Right forelimb (tissue), 1 donor: ENCODE measurements at regions not wholly inside any gene's neighbourhood (a gene's known extent, or its start where the extent isn't known, plus 50 kb on each side); places are given as distances from the start of the nearest gene placed in this dataset.

Source experiments
- DNase-seq: peaks from one replicate; pipeline ENCODE4 v3.0.0-alpha.2; 2018

DNA sequence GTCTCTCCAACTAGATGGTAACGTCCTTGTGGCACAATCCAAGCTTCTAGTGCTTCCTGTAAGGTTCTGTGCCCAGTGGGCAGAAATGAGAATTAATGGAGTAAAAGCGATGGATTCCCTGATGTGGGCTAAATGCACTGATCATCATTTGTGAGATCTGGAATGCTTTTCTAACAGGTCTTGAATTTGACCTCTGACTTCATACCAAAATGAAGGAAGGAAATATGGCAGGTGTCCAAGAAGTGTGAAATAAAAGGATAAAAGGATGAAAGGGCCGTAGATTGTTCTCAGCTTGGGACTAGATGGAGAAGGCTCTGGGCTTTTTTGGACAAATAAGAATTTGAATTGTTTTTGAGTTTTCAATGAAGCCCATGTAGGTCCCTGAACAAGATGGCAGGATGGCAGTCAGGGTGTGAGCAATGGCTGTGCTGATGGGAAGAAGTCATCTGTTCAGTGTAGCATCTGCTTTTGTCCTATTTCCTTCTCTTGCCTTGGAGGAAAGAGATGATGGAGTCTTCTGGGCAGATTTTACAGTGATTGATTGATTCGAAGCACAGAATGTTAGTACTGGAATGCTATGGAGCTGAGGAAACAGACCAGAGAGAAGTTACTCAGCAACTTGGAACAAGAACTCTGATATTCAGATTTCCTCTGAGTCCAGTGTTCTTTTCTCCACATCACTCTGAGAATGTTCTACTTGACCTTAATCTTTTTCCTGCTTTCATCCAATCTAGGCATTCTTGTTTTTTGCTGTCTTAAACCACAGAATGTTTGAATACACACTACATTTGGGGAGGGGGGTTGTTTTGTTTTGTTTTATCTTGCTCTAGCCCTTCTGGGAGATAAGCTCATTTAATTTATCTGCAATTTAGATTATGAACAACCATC lies 286.0 kb downstream of the HLX start:
- DNase-seq, result no peak

DNA sequence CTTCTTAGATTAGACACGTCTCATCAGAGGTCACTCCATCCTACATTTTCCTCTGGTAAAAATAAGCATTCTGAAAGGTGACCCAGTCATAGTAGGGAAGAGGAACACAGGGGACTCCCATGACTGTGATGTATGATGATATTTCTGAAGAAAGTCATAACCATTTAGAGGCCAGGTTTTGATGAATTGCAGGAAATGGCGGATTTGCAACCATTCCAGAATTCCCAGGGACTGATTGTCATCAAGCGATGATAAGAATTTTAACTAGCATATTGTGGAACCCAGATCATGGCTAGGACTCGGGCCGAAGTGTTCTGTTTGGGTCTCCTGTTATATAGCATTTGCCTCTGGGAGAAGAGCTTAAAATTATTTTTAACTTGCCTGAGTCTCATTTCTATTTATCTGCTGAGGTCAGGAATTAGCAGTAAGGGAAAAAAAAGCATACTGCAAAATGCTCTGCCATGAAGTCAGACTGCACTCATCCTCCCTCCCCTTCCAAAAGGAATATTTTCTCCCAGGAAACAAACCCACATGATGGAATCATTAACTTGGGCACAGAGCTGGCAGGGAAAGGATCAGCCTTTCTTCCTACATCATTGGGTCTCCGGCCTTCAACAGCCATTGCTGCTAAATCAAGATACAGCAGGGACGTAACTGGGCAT lies 286.7 kb downstream of the HLX start:
- DNase-seq, result no peak

DNA sequence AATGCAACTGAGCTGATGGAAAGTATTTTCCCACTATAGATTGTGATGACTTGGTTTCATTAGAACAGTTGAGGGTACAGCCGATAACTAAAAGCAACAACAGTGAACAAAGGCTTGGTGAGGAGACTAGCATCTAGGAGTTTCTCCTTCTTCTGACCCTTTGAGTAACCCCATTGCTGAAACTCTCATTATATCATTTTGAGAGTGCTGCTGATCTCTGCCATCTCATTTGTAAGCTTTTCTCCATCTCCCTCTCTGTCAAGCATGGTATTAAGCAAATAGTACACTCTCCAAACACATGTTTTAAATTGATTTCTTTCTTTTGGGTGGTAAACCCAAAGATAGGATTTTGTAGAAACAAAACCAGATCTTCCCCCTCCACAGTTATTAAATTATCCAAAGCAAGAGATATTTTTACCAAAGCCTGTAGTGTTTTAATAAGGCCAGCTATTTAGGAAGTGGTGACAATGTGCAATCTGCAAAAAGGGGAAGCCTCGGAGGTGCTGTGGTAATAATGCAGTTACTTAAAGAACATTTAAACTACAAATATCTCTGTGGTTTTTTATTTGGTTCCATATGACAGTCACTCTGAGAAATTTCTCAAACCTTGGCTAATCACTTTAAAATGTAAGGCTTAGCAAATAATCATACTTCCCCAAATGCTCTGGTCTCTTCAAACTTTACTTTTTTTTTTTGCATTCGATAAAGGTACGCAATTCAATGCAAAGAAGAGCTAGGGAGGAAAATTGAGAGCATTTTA lies 287.5 kb downstream of the HLX start:
- DNase-seq, result no peak

DNA sequence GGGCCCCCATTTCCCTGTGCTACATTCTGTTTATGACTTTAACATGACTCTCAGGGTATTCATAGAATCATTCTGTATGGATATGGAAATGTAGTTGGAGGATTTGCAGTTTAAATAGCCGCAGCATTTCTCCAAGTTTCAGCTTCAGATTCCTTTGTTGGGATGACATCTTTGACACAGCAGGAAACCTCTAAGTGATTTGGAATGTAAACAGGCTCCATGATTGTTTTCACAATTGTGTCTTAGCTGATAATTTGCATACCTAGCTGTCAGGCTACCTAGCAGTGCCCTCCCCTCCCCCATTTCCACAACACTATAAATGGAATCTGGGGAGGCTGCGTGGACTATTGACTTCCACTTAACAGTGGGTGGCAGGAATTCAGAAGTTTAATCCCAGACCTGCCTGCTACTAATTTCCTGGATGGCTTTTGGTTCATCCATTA lies 290.2 kb downstream of the HLX start:
- DNase-seq, result no peak

DNA sequence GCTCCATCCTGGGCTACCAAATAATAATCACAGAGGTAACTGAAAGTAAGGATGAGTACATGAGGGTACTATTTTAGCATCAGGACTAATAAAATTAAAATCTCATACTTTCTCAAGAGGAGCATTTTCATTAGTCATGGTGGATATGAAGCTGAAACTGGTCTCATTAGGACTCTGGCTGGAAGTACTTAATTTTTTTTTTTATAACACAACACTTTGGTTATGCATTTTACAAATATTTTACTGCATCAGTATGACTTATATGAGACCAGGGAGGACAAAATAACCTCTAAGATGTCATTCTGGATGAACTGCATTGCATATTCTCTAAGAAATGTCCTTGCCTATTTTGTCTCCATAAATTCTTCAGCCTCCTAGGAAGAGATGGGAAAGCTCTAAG lies 290.9 kb downstream of the HLX start:
- DNase-seq, result no peak

DNA sequence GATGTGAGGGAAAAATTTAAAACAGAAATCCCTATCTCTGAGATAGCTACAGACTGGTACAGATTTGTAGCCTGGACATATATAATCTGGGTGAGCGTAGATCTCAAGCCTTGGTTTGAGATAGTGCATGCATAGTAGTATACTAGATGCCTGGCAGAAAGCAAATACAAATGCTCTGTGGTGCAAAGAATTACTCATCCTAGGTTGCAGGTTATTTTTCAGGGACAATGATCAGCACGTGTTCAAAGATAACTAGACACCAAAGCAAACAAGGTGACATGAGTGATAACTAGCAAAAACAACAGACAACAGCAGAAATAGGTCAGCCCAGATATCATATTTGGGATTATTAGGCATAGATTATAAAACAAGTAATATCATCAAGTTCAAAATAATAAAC lies 292.5 kb downstream of the HLX start:
- DNase-seq, result no peak

DNA sequence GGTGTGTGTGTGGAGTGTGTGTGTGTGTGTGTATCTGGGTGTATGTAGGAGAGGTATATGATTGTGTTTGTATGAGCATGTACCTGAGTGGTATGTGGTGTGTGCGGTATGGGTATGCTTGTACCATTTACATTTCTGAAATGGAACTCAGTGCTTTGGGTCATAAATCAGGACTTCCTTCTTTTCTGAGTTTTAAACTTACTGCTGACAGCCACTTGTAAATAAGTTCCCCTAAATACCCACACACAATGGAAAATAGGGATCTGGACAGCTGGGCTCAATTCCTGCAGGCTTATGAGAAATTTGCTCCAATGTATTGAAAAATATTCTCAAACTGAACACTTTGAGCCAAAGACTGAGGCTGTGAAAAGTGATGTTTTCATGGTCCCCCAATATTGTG lies 293.6 kb downstream of the HLX start:
- no peak for DNase-seq

DNA sequence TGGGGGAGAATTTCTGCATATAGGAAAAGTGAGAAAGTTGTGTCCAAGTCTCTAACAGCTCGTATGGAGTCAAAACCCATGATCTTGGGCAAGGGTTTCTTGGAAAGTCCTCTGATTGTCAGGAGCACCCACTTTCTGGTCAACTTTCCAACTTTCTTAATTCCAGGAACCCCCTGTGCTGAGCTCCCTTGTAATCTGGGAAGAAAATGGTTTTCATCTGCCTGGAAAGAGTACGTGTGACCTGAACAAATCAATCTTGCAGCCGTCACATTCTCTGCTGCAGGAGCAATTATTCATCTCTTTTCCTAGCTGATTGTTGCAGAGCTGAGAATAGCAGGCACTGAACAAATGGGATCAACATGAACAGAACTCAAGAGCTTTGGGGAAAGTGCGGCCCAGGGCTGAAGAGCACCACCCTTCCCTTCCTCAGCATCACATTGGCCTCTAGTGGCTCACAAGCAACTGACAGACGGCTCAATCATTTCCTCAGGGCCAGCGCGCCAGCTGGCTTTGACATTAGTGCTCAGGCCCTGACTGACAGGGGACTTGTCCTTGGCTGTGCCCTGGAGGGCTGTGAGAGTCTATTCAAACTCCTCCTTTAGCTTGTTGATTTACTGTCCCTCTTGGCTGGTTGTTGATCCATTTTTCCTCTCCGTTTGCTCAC lies 295.2 kb downstream of the HLX start:
- peak; percentile 45 for DNase-seq

DNA sequence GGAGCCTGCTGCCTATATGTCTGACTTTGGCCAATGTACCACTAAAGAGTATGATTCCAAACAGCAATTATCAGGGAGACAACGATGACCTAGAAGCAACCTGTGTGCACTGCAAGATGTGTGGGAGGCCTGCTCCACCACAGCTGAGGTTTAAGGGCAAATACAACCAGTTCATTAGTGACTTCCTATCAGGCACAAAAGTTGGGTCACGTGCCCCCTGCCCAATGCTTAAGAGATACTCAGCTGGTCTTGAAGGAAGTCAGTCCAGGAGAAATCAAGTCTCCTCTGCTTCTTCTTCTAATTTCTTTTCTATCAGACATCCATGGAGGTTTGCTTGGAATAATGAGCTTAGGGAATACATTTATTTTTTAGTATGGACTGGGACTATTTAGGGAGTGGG lies 296.0 kb downstream of the HLX start:
- no peak for DNase-seq

DNA sequence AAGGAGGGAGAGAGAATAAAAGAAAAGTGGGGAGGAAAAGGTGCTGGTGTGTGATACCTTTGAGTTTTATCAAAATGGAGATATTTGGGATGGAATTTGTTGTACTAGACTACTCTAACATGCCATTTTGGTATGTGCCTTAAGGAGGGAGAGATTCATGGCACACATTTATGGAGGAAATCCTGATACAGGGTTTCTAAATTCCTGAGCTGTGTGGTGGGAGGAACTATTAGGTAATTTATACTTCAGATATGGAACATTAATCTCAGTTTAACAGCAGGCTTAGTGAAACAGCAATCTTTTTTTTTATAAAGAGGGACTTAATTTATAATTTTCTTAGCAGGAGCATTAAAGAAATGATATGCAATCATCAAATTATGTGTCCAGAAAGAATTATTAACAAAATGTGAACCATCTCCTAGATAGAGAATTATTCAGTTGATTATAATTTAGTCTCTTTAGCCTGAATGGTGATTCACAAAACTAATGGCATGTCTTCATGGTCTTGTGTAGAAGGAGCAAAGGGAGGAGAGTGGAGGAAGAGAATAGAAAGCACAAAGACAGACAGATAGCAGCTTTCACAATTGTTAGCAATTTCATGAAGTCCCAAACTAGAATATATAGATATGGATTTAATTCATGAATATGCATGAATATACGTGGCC lies 301.6 kb downstream of the HLX start:
- no peak for DNase-seq

DNA sequence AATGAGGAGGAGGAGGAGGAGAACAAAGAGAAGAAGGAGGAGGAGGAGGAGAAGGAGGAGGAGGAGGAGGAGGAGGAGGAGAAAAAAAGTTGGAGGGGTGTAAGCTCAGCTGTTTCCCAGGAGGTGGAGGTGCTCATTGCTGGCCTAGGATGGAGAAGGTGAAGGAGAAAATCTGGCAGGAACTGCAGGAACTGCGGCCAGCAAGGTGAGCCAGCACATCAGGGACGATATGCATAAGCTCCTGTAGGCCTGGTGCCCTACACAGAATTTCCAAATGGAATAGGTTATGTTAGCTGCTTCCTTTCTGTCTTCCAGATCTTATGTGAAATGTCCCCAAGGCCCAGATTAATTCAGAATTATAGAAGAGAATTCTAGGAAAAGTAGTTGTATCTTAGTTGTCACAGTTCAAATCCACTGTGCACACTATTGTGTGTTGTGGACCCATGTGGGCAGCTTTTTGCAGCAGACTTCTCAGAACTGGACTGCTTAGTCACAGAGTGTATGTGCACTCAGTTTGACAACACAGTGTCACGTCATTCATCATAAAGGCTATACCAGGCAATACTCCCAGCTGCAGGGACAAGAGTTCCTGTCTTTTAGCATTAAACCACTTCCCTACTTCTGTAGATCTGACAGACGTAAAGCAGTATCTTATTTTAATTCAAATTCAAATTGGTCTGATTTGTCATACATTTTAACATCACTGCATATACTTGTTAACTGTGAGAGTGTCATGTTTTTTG lies 303.7 kb downstream of the HLX start:
- DNase-seq, result no peak

DNA sequence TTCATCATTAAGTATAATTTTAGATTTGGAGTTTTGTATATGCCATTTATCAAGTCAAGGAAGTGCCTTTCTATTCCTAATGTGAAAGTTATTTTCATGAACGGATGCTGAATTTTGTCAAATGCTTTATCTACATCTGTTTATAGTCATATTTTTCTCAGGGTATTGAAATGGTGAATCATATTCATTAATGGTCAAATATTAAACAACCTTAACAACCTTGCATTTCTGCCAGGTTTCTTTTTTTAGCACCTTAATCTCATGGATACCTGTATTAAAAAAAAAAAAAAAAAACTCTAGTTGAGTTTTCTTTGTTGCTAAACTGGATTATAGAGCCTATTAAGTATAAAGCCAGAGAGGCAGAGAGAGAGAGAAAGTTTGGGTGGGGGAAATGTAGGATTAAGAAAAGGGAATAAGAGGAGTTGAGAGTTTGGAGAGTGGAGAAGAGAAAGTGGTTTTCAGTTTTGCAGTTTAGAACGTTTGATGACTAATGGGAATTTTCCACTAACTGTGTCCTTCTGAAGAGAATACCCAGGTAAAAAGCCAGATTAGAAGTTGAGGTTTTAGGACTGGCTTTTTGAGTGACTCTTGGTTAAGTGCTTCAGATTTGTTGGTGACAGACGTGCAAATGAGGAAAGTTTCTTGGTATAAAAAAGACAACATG lies 305.0 kb downstream of the HLX start:
- DNase-seq, result no peak

DNA sequence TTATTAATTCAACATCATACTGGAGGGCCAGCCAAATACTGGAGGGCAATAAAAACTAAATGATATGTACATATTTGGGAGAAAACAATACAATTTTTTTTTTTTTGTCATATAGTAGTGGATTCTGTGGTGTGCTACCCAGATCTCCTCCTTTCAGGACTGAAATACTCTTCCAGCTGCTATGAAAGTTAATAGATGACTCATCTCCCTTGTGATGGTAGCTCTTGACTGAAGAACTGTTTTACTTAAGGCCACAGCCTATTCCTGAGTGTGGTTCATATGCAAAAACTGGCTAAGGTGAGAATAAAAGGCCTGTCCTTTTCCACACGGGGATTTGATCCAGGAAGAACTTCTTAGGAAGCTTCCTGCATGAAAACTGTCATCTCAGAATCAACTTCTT lies 307.9 kb downstream of the HLX start:
- no peak for DNase-seq

DNA sequence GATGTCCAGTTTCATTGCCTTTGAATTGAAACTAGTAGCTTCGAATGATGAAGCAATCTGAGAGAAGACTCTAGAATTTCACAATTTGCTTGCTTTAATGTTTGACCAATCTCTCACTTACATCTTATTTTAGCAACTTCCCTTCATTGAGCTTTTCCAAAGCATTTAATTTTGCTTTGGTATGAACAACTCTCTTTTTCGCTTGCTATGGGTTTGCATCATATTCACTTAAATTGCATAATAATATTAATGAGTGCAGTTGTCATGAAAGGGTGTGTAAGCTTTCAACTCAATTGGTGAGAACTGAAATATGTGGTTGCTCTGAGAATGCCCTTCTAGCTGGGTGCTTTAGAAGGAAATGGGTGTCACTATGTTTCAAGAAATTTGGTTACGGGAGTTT lies 309.2 kb downstream of the HLX start:
- no peak for DNase-seq

DNA sequence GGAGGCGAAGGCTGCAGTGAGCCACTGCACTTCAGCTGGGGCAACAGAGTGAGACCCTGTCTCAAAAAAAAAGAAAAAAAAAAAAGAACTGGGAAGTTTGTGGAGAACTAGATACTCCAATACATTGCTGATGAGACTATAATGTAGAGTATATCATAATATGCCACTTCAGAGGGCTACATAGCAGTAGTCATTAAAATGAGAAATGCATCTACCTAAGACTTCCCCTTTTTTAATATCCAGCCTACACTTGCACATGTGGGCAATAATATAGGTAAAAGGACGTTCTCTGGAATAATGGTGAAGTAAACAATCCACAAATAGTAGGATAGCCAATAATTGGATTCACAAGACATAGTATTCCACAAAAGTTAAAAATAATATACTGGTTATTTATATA lies 311.0 kb downstream of the HLX start:
- DNase-seq, result no peak

DNA sequence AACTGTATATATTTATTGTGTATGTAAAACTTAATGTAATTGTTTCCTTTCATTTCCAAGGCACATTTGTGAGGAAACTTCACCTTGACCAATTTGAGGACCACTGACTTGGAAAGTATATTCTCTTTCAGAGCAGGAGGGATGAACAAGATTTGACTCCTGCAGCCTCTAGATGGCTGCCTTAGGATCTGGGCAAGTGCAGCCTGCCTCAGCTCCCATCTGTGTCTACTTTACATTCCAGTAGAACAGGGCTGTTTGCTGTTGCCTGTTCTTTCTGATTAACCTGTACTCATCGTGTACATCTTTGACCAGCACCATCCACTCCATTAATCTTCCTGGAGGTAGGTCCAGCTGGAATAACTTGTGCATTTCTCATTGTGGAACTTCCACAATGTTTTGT lies 312.8 kb downstream of the HLX start:
- DNase-seq, result no peak

DNA sequence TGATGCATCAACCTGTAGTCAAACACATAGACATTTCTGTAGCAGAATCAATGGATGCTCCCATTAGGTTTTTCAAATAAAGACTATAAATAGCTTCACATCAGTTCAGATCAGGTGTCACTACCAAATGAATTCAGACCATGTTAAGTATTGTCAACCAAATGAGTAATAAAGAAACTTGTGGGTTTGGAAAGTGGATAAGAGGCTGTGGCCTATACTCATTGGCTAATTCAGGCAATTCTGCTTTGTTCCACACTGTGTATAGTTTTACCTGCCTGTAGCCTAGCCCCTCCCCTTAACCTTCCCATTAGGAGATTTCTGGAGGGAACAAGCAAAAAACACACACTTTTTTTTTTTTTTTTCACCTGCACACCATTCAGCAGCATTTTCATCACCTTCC lies 321.2 kb downstream of the HLX start:
- no peak for DNase-seq

DNA sequence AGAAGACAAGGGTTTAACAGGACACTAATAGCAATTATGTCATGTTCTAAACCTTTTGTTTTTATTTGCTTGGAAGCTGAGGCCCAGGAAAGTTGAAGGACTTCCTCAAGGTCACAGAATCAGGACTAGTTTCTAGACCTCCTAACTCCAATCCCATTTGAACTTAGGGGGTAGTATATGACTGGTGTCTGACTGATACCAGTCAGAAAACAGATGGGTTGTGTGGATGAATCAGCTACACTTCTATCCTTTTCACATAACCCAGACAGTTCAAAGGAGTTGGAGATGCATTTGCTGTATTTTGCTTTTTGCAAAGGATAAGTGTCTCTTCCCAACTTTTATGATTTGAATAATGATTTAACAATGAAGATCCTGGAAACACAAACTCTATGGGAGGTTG lies 322.5 kb downstream of the HLX start:
- DNase-seq, result no peak

DNA sequence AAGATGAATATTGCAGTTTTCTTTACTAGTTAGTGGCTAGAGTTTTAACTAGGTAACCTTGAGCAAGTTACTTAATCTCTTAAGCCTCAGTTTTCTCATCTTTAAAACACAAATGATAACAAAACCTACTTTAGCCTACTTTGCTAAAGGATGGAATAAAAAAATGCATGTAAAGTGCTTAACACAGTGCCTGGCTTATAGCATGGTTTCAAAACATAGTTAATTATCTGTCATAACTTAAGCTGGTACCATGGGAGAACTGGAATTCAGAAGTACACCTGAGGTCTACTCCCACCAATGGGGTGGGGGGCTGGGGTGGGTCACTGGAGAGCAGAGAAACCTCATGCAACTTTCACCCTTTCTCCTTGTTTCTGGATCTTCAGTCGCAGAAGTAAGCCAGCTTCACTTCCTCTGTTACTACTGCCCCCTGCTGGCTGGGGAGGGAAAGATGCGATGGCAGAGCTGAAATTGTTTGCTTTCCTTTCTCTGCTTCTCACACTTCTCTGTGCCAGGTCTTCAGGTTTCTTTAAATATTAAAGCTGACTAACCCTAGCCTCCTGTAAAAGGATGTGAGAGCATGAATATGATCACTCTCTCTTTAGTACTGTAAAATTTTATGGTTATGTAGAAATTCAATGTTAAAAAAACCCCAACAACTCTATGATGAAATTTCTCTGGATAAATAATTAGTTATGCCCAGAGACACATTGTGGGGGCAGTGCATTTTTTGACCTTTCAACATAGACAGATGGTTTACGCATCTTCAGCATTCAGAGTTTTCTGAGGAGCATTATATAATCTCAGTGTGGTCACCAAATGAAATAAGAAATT lies 324.2 kb downstream of the HLX start:
- peak; percentile 89 for DNase-seq
